Activated CD4-positive, CD25-positive, alpha-beta regulatory T cell treated with anti-CD3 and anti-CD28 coated beads, Interleukin-2, amount 50 U/mL, for 24 hours (primary cell): ENCODE measurements at regions not wholly inside any gene's neighbourhood (a gene's known extent, or its start where the extent isn't known, plus 50 kb on each side); places are given as distances from the start of the nearest gene placed in this dataset.

Experiments
- ATAC-seq, 2 donors: fragments of 150-1000 bp; cut with Tn5 transposase; one replicate each; pipeline ENCODE4 v1.10.0; 2021; ENCODE audit warnings: mild to moderate bottlenecking in 1 of 2, moderate library complexity in 1 of 2

GRCh38 chr3:113138839-113139743, 72.3 kb upstream of the BOC start:
- ATAC-seq: no peak

- ATAC-seq: no peak
Observed at GRCh38 chr3:113140876-113141275, 70.5 kb upstream of the BOC start.

- ATAC-seq: no peak
Observed at GRCh38 chr3:113141543-113141942, 69.8 kb upstream of the BOC start.

DNA sequence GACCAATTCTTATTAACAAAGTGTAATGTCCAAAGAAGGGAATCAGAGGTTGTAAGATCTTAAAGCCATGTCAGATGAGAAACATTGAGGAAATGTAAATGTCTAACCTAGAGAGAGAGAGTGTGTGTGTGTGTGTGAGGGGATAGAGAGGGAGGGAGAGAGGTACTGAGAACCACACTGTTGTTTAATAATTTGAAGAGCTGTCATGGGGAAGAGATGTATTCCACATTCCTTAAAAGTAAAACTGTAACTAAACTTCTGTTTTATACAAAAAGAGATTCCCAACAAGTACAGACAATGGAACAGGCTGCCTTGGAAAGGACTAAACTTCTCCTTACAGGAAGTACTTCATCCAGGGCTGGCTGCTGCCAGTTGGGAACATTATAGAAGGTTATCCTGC, 68.9 kb upstream of the BOC start:
- ATAC-seq: no peak

GRCh38 chr3:113143353-113143752, 68.0 kb upstream of the BOC start:
- no peak for ATAC-seq

DNA sequence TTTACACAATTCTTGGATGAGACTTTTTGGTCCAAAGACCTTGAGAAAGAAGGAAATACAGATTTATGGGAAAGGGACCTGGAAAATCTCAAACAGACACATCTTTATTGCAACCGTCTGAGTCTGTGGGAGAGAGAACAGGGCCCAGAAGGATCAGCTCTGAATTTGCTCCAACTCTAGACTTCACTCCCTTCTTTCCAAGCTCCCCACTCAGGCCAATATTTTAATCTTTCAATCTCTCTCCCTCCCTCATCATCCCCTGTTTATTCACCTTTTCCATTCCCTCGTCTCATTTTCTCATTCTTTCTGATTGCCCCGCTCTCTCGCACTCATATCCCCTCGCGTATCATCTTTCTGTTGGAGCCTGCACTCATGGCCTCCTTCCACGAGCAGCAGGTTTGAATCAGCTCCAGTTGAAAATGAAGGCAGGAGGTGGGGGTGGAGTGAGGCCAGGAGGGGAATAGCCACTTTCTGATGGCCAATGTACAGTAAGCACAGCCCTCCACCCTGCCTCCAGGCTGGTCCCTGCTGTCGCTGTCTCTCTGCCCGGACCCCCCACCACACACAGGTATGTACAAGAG, 63.6 kb upstream of the BOC start:
- ATAC-seq: no peak

- no peak for ATAC-seq
Observed at GRCh38 chr3:113148284-113148683, 63.1 kb upstream of the BOC start.

- no peak for ATAC-seq
Observed at GRCh38 chr3:113150250-113150649, 61.1 kb upstream of the BOC start.

- no peak for ATAC-seq
Observed at GRCh38 chr3:113151461-113152031, 59.8 kb upstream of the BOC start.

- ATAC-seq: no peak
Observed at GRCh38 chr3:113152849-113153248, 58.5 kb upstream of the BOC start.

DNA sequence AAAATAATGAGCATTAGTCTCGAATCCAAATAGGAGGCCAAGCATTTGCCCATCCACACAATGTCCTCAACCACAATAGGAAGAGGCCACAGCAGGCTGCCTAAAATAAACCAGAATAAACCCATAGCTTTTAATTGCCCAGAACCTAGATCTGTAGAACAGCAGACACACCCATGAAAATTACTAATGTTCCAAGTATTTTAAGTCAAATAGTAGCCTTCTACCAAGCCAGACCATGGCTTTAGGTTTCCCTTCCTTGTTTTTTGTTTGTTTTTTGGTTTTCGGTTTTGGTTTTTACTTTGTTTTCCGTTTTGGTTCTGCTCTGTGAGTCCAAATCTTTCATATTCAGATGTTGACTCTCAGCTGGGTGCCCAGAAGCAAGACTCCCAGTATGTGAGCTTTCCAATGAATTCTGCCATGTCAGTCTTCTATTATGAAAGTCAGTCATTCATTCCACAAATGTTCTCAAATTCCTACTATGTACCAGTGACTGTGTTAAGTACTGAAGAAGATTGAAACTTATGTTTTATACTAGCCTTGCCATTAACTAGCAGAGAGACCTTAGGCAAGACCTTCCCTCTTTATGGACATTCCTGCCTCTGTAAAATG, 57.8 kb upstream of the BOC start:
- no peak for ATAC-seq

GRCh38 chr3:113156816-113157333, 54.5 kb upstream of the BOC start:
- no peak for ATAC-seq

DNA sequence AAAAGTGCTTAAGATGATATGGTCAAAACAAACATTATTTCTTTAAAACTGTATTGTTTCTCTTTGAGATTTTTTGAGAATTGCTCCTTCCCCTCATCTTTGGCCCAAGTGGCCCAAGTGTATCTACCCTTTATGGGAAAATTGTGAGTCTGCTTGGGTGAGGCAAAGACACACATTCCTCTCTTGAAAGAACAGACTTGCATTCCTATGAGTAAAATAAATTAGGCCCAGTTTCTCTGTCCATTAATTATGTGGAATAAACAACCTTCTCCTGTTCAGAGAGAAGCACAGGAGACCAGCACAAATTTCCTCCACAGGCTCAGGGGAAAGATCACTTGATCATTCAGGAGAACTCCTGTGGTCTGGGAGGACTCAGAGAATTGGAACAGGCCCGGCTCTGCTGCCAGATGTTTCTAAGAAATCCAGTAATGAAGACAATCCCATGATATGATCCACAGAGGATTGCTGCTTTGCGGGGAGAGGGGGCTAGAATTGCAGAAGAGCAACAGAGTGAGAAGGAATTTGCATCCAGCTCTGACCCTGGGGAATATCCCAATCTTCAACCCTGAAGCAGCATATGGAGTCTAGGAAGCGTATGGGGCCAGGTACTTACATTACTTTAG, 53.8 kb upstream of the BOC start:
- no peak for ATAC-seq

DNA sequence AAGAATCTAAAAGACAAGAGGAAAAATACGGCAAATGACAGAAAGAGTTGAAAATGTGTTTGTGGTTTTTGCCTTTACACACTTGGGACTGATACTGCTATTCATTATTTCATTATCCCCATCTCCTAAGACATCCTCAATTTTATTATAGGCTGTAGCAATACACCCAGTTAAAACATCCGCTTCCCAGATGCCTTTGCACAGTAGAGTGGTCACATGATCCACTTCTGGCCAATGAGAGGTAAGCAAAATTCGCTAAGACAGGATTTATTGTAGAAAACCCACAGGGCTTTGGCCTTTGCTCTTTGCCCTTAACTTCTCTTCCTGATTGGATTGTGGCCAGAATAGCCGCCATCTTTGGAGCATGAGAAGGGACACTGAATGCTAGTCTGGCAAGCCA, 53.2 kb upstream of the BOC start:
- ATAC-seq: no peak
